GM12872 (cell line): ENCODE measurements at regions not wholly inside any gene's neighbourhood (a gene's known extent, or its start where the extent isn't known, plus 50 kb on each side); places are given as distances from the start of the nearest gene placed in this dataset.

Experiments used
- CTCF ChIP-seq: IDR thresholded peaks from 3 replicates; pipeline ENCODE4 v1.5.1; 2011; ENCODE audit warnings: low read depth, mild to moderate bottlenecking, low read length, moderate library complexity; ENCODE audit not compliant: insufficient read depth

- TF ChIP-seq CTCF = peak; percentile 96
Observed at GRCh38 chr2:9142551-9143263, 63.9 kb upstream of the ASAP2 start.

GRCh38 chr2:9141706-9142460 lies 64.7 kb upstream of the ASAP2 start:
- TF ChIP-seq CTCF = no peak

DNA sequence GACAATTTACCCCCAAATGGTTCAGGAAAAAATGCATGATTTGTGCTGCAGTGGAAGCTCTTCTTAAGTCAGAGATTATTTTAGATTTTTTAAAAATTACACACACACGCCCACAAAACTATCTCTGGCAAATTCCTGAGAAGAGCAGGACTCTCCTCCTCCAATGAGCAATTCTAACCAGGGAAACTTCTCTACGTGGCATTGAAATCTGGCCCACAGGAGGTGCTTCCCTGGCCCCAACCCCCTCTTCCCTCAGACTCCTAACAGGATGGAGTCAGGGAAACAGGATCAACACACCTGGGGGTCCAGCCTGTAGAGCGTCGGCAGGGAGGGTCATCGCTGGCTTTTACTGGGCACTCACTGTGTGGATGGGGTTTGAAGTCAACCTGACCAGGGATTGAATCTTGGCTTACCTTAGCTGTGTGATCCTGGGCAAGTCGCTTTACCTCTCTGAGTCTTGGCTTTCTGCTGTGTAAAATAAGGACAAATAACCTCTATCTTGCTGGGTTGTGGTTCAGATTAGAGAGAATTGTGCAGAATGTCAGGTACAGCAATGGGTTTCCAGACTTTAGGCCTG lies 65.4 kb upstream of the ASAP2 start:
- TF ChIP-seq CTCF = no peak

- TF ChIP-seq CTCF = no peak
Observed at GRCh38 chr2:9140645-9141044, 66.0 kb upstream of the ASAP2 start.

- TF ChIP-seq CTCF = peak; percentile 82
Observed at GRCh38 chr2:9139491-9140443, 66.8 kb upstream of the ASAP2 start.

GRCh38 chr2:9137379-9138150 lies 69.0 kb upstream of the ASAP2 start:
- TF ChIP-seq CTCF = no peak
